Stimulated activated CD8-positive, alpha-beta memory T cell treated with anti-CD3 and anti-CD28 coated beads, Interleukin-7, amount 100 ng/mL, for 24 hours (primary cell): ENCODE measurements at regions not wholly inside any gene's neighbourhood (a gene's known extent, or its start where the extent isn't known, plus 50 kb on each side); places are given as distances from the start of the nearest gene placed in this dataset.

Experiments
- DNase-seq: peaks from one replicate; pipeline ENCODE4 v3.0.0-alpha.2; 2020; ENCODE audit warnings: low read depth

DNA sequence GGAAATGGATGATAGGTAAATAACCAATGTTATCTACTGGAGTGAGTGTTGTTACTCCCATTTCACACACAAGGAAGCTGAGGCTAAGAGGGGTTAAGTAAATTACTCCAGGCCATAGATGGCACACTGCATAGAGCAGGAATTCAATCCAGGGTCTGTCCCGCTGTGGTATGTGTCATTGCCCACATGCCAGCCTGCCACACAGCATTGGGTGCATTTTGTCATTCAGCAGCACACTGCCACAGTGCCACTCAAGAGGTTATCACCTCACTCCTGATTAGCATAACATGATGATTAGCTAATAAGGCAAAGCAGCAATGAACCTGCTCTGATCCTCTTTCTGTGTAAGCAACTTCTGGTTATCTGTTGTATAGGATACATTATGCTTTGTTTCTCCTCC, 157.4 kb upstream of the CTNNB1 start:
- DNase-seq: no peak

DNA sequence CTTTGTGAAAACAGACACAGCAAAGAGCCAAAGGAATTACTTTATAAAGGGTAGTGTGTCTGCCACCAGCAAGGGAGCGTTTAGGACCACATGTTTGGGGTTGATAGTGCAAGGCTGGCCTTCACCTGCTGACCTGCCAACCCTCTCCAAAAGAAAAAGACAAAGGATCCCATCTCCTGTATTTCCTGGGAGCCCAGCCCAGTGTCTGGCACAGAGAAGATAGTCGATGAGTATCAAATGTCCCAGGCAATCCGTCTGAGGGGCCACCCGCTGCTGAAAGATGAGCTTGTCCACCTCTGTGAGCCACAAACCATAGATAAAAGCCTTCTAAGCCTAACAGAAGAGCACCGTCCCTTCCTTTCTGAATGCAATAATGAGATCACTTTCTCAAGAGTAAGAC, 154.8 kb upstream of the CTNNB1 start:
- DNase-seq: no peak

DNA sequence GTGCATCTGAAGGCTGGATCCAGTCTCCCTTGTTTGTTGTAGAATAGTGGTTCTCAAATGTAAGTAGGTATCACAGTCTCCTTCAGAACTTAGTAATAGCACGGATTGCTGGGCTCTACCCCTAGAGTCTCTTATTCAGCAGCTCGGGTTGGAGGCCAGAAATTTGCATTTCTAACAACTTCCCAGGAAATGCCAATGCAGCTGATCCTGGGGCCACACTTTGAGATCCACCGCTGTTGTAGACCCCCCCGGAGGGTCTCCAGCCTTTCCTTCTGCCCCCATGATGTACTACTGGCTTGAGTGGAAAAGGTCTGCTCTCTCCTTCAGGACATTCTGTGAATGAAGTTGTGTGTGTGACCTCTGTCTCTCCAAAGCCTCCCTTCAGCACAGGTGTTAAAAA, 153.8 kb upstream of the CTNNB1 start:
- DNase-seq: no peak

DNA sequence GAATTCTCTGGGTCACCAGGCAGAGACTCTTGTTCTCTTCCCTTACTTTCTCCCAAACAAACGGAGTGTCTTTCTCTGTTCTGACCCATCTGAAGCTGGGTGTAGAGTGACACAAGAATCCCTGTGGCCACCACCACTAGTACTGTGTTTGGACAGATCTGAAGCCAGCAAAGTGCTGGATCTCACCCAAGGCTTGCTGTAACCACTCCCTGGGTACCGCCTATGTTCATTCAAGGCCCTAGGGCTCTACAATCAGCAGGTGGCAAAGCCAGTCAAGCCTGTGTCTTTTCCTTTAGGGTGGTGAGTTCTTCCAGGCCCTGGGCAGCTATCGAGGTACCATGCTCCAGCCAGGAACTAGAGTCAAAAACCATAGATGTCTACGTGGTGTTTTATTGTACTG, 149.2 kb upstream of the CTNNB1 start:
- DNase-seq: no peak

DNA sequence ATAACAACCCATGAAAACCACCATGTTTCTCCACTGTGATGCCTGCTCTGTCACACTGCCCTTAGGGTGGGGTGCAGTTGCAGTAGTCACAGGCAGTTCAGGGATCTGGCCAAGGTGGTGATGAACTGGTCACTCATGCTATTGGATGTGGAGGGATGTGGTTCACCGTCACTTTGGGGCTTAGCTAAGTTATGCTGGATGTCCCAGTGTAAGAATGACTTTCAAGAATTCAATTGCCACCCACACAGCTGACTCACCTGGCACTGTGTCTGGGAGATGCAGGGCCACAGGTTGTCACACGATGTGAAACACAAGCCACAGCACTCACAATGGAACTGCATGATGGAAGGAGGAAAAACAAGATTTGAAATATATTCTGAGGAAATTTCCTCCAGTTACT, 146.1 kb upstream of the CTNNB1 start:
- no peak for DNase-seq

DNA sequence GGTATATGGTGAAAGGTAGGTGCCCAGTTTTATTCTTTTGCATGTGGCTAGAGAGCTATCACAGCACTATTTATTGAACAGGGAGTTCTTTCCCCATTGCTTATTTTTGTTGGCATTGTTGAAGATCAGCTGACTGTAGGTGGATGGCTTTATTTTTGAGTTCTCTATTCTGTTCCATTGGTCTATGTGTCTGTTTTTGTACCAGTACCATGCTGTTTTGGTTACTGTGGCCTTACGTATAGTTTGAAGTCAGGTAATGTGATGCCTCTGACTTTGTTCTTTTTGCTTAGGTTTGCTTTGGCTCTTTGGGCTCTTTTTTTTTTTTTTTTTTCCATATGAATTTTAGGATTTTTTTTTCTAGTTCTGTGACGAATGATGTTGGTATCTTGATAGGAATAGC, 139.2 kb upstream of the CTNNB1 start:
- DNase-seq: no peak

DNA sequence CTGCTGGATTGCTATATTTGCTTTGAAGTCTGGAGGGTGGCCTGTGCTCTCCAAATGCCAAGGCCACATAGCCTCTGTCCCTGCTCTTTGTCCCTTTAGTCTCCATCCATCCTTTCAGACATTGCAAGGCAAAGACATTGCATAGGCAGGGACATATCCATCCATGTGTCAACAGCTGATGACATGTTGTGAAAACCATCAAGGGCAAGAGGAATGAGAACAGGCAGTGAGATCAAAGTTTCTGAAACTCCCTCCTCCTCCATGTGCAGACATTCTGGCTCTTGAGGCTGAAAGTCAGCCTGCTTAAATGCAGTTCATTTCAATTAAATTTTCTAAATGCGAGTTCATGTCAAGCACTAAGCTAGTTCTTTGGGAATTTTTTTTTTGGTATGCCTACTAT, 135.2 kb upstream of the CTNNB1 start:
- no peak for DNase-seq

DNA sequence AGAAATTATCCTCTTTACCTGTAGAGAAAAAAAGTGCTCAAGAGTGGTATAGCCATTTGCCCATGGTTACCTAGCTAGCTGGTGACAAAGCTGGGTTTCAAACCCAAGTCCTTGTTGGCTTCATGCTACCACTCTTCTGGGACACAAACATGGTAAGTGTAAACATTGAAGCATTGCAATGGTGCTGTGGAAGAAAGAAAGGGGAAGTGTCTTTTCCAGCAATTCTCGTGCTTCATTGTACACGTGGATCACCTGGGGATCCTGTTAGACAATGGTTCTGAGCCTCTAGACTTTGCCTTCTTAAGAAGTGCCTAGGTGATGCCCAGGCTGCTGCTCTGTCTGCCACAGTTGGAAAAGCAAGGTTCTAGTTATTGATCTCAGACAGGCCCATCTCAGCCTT, 134.8 kb upstream of the CTNNB1 start:
- DNase-seq: no peak

DNA sequence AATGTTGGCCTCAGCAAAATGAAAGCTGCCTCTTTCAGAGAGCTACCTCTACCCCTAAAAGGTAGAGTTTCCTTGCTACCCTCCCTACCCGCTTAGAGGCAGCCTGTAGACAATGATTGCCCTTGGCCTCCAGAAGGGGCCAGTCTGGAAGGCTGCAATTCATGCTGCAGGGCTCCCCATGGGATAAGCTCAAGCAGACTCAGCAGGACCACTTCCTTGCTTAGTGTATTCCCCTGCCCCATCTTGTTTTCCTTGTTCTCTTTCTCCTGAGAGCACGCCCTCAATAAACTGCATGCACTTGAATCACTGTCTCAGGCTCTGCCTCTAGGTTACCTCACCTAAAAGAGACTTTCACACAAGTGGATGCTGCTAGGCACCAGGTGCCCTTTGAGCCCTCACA, 134.0 kb upstream of the CTNNB1 start:
- no peak for DNase-seq

GRCh38 chr3:41073190-41073589, 126.1 kb upstream of the CTNNB1 start:
- DNase-seq: no peak

DNA sequence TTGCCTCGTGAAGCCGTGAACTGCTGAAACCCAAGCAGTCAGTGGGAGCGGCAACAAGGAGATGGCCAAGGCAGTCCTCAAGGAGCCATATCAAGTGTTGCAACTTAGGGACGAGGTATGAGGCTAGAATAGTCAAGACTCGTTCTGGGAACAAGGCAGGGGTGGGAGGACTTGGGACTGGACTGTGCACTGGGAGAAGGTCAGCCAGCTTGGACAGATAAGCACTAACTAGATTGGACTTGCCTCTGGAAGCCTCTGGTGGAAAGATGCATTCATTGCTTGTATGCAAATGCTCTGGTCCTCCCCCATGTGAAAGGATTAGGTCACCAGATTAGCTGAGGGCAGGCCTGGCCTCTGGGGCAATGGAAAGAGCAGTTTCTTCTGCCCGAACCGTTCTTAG, 123.3 kb upstream of the CTNNB1 start:
- DNase-seq: no peak

DNA sequence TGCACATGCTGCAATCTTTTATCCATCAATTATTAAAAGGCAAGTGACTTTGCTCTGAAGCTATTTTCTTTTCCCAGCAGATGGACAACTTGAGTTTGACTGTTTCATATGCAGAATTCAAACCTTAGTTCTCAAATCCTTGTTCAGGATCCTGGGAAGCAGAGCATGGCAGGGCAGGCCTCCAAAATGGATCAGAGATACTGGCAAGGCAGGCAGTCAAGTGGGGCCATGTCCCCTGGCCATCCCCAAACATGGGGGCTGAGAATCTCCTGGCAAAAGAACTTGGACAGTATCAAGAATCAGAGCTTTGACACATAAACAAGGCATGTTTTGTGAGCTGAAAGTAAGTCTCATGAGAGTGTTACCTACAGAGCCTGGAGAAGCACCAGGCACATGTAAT, 122.9 kb upstream of the CTNNB1 start:
- no peak for DNase-seq

DNA sequence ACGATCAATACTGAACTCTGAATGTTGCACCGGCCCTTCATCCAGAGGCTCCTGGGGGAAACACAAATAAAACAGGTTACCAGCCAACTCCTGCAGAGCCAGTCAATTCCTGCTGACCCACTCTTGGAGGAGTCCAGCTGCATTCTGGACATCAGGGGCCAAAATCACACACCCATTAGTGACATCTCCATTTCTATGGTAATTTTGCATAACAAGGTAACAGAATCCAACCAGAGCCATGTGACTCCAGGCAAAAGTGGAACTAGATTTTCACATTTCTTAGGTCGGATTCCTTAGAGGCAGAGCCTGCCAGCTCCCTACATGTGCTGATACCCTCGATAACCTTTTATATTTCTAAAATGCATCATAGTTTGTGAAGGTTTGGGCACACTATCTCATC, 119.2 kb upstream of the CTNNB1 start:
- no peak for DNase-seq

GRCh38 chr3:41088882-41089281, 110.4 kb upstream of the CTNNB1 start:
- no peak for DNase-seq

DNA sequence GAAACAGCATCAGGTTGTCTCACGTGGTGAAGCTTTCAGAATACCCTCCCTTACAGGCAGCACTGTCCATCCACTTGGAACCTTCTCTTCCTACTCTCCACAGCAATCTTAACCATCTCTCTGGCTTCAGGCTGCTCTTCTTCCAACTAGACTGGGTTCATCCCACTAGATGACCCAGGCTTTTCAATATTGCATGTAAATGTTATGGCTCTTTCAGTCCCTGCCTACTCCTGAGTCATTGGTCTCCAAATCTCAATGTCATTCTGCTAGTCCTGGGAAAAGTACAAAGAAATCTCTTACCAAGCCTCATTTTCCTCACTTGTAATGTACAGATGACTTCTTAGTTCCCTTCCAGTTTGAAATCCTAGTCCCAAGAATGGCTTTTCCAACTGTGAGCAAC, 109.7 kb upstream of the CTNNB1 start:
- DNase-seq: no peak

DNA sequence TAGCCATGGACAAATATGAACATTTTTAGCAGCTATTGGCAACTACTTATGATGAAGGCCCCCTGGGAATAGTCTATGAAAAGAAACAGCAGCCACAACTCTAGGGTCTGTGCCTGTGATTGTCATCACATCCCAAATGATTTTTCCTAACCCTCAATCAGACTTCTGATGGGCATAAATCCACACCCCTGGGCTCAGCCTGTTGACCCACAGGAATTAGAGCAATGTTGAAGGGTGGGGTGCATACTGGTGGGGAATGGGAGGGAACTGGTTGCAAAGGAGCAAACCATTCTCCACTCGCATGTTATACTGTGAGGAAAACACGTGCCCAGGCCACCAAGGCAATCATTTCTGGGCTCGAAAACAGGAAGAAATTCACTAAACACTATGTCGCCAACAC, 106.5 kb upstream of the CTNNB1 start:
- no peak for DNase-seq

DNA sequence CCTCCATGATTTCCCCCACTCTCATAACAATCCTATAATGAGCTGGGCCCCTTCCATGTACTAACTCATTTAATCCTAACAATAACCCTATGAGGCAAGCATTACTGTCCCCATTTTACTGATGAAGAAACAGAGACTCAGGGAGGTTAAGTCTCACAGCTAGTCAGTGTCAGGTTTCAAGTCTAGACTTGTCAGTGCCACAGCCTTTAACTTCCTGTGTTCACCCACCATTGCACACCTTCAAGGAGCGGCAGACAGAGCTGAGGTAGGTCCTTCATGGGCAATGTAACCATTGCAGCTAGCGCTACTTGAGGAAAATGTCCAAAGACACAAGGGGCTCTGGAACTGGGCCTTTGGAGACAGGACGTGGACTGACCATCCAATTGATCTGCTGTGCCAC, 105.8 kb upstream of the CTNNB1 start:
- DNase-seq: no peak

DNA sequence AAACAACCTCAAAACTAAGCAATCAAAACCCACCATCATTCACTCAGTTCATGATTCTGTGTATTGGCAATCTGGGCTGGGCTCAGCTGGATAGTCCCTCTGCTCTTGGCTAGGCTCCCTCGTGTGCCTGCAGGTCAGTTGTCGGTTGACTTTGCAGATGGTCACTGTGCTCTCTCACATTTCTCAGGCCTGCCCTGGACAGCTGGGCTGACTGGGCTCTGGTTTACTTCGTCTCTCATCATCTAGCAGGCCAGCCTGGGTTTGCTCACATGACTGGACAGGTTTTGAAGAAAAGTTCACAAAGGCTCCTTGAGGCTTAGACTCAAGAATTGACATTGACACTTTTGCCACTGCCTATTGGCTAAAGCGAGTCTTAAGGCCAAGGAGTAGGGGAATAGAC, 105.0 kb upstream of the CTNNB1 start:
- no peak for DNase-seq

DNA sequence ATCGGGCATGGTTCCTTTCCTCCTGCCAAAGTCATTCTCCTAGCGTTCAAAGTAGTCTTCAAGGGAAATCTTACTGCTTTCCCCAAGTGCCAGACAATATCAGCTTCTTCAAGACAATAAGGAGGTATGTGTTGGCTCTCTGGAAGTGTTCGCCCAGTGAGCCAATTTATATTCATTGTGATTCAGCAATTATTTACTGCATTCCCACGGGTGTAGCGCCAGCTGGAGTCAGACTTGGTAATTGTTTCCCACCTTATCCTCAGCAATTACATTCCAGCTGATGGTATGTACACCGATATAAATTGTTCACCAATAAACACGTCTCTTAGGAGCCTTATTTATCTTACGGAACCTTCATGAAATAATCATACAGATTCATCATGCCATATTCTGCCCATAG, 103.6 kb upstream of the CTNNB1 start:
- no peak for DNase-seq

- DNase-seq: no peak
Observed at GRCh38 chr3:41097896-41098496, 101.3 kb upstream of the CTNNB1 start.

- DNase-seq: no peak
Observed at GRCh38 chr3:41101231-41101630, 98.1 kb upstream of the CTNNB1 start.

DNA sequence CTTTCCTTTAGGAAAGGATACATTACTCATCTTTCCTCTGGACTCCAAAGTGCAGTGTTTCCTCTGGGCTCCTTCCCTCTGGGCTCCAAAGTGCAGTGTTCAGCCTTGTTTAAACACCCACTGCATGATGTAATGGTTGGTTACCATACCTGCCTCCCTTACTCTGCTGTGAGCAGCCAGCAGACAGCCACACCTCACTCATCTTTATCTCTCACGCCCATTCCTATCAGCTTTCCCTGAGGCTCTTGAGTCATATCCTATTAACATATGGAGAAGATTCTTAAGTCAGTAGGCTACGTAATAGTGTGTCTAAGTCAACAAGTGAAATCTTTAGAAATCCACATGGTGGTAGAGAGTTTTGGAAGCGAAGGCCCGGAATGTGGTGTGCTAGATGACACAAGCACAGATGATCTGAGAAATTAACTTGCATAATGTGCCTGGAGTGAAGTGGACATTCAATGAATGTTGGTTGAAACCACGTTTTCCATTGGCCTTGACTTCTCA, 97.2 kb upstream of the CTNNB1 start:
- no peak for DNase-seq

- DNase-seq: no peak
Observed at GRCh38 chr3:41102750-41103149, 96.6 kb upstream of the CTNNB1 start.

GRCh38 chr3:41103200-41103599, 96.1 kb upstream of the CTNNB1 start:
- DNase-seq: no peak

DNA sequence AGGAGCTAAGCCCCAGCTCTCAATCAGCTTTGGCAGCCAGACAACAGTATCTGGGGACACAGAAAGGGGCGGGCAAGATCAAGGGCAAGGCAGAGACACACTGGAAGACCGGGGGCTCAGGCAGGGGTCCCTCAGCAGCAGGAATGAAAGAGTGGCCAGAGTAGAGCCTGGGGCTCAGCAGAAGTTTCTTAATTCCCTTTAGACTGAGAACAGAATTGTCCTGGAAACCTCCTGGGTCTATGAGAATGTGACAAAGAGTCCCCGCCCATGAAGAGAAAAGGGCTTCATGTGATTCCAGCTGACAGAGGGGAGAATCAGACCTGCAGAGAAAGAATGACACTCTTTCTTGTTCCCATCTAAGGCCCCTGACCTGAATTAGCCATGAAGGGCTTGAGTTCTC, 95.2 kb upstream of the CTNNB1 start:
- DNase-seq: no peak
